Inflammatory macrophage treated with lipopolysaccharide for 1 hour (primary cell): ENCODE measurements at regions not wholly inside any gene's neighbourhood (a gene's known extent, or its start where the extent isn't known, plus 50 kb on each side); places are given as distances from the start of the nearest gene placed in this dataset.

Source experiments
- DNase-seq, 2 donors: peaks; one replicate each; pipeline ENCODE4 v3.0.0-alpha.2; 2020 to 2022

- no peak for DNase-seq
Measured at GRCh38 chr17:5821803-5822202, 237.5 kb upstream of the NLRP1 start.

- DNase-seq: no peak
Measured at GRCh38 chr17:5822281-5823060, 238.2 kb upstream of the NLRP1 start.

- no peak for DNase-seq
Measured at GRCh38 chr17:5823219-5823618, 238.9 kb upstream of the NLRP1 start.

- no peak for DNase-seq
Measured at GRCh38 chr17:5825717-5826330, 241.5 kb upstream of the NLRP1 start.

GRCh38 chr17:5826384-5826783 lies 242.1 kb upstream of the NLRP1 start:
- no peak for DNase-seq

GRCh38 chr17:5830921-5831320 lies 239.3 kb upstream of the WSCD1 start:
- no peak for DNase-seq

GRCh38 chr17:5832886-5833285 lies 237.3 kb upstream of the WSCD1 start:
- DNase-seq: no peak

- DNase-seq: no peak
Measured at GRCh38 chr17:5837055-5837491, 233.1 kb upstream of the WSCD1 start.

GRCh38 chr17:5838661-5839300 lies 231.4 kb upstream of the WSCD1 start:
- DNase-seq: no peak

- no peak for DNase-seq
Measured at GRCh38 chr17:5840811-5841446, 229.2 kb upstream of the WSCD1 start.

- no peak for DNase-seq
Measured at GRCh38 chr17:5841862-5842261, 228.3 kb upstream of the WSCD1 start.

GRCh38 chr17:5843366-5844026 lies 226.7 kb upstream of the WSCD1 start:
- DNase-seq: no peak

GRCh38 chr17:5846001-5846400 lies 224.2 kb upstream of the WSCD1 start:
- no peak for DNase-seq

GRCh38 chr17:5854871-5855554 lies 215.2 kb upstream of the WSCD1 start:
- no peak for DNase-seq

- no peak for DNase-seq
Measured at GRCh38 chr17:5861246-5861645, 208.9 kb upstream of the WSCD1 start.

GRCh38 chr17:5861854-5862253 lies 208.3 kb upstream of the WSCD1 start:
- DNase-seq: no peak

- no peak for DNase-seq
Measured at GRCh38 chr17:5862395-5862794, 207.8 kb upstream of the WSCD1 start.

GRCh38 chr17:5864741-5865657 lies 205.2 kb upstream of the WSCD1 start:
- DNase-seq: no peak

- DNase-seq: no peak
Measured at GRCh38 chr17:5866978-5867377, 203.2 kb upstream of the WSCD1 start.

GRCh38 chr17:5869041-5869745 lies 201.0 kb upstream of the WSCD1 start:
- no peak for DNase-seq
